ENCODE measurements at regions not wholly inside any gene's neighbourhood (a gene's known extent, or its start where the extent isn't known, plus 50 kb on each side); places are given as distances from the start of the nearest gene placed in this dataset.

- no peak for DNase-seq (ENCODE audit: low spot score)
- in situ Hi-C loops (cut with MboI; ENCODE audit: low pct_unique_long_range_greater_than_20kb, low sequenced_read_pairs, unreplicated experiment), result no loop called here
- no peak for TF ChIP-seq CTCF (IDR thresholded peaks at IDR 0.05; ENCODE audit: extremely low read depth, insufficient read depth, missing control alignments)
These were observed 309.5 kb downstream of the EPHA4 start for GRCh38 chr2:221262651-221263050.

GRCh38 chr2:221263573-221263972 lies 308.5 kb downstream of the EPHA4 start:
- in situ Hi-C loops (cut with MboI; ENCODE audit: low pct_unique_long_range_greater_than_20kb, low sequenced_read_pairs, unreplicated experiment), result no loop called here
- DNase-seq (ENCODE audit: low spot score), result no peak
- no peak for TF ChIP-seq CTCF (IDR thresholded peaks at IDR 0.05; ENCODE audit: extremely low read depth, insufficient read depth, missing control alignments)

DNA sequence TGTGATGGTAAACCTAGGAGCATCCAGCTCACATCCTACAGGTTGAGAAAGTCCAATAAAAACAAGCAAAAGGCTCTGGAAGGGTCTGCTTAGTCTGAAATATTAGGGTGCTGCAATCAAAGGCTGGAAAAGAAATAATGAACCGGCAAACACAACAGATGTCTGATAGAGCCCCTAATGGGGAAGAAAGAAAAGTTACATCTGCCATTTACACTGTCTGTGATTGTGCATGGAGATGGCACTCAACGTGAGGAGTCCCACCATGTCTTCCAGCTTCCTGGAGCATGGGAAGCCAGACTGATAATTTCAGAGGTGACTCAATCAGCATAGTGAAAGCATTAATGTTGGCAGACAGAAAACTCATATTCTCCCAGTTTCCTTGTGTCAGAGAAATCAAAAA lies 307.8 kb downstream of the EPHA4 start:
- in situ Hi-C loops (cut with MboI; ENCODE audit: low pct_unique_long_range_greater_than_20kb, low sequenced_read_pairs, unreplicated experiment), result no loop called here
- DNase-seq (ENCODE audit: low spot score), result no peak
- TF ChIP-seq CTCF (IDR thresholded peaks at IDR 0.05; ENCODE audit: extremely low read depth, insufficient read depth, missing control alignments), result no peak

DNA sequence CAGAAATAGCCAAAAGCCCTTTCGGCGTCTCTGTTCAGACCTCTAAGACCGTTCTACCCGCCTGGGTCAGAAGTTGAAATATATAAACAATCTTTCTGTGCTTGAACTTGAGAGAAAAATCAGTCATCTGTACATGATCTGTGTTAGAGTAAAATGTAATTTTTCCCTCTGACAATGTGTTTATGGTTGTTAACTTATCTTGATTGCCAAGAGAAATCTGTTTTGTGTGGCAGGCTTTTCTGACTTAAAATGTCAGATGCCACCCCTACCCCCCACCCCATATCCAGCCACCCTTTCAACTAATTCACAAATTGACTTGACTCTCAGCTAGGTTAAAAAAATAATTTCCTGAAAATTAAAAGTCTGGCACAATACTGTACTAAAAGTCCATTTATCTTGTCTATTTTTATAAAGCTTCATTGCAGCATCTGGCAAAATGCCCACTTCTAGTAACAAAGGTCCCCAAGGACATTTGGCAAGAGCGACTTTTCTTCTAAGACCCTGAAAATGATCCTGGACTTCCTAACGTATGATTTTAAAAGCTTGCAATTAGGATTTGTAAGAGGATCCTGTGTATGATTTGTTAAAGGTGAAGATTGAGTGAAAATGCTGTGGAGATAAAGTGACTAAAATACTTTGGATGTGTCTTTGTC lies 304.2 kb downstream of the EPHA4 start:
- DNase-seq (ENCODE audit: low spot score), result no peak
- TF ChIP-seq CTCF (IDR thresholded peaks at IDR 0.05; ENCODE audit: extremely low read depth, insufficient read depth, missing control alignments), result no peak
- in situ Hi-C loops (cut with MboI; ENCODE audit: low pct_unique_long_range_greater_than_20kb, low sequenced_read_pairs, unreplicated experiment), result no loop called here

DNA sequence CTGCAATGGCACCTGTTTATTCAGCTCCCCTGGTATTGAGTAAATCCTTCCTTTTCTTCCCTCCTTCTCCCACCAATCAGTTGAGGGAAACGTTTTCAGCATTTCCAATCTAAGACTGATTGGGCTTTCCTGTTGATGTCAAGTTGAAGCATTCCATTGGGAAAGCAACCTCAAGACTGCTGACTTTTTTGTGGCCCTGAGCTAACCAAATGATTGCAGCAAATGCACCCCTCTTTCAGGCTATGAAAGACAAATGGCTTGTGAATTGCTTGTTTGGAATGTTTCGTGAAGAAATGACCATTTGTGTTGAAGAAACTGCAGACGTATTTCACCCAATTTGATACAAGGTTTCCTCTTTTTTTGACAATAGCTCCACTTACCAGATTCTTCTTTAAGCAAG lies 303.5 kb downstream of the EPHA4 start:
- TF ChIP-seq CTCF (IDR thresholded peaks at IDR 0.05; ENCODE audit: extremely low read depth, insufficient read depth, missing control alignments), result no peak
- DNase-seq (ENCODE audit: low spot score), result no peak
- in situ Hi-C loops (cut with MboI; ENCODE audit: low pct_unique_long_range_greater_than_20kb, low sequenced_read_pairs, unreplicated experiment), result no loop called here

- in situ Hi-C loops (cut with MboI; ENCODE audit: low pct_unique_long_range_greater_than_20kb, low sequenced_read_pairs, unreplicated experiment), result no loop called here
- no peak for DNase-seq (ENCODE audit: low spot score)
- no peak for TF ChIP-seq CTCF (IDR thresholded peaks at IDR 0.05; ENCODE audit: extremely low read depth, insufficient read depth, missing control alignments)
These were observed 301.3 kb downstream of the EPHA4 start for GRCh38 chr2:221270806-221271205.
